ENCODE measurements at regions not wholly inside any gene's neighbourhood (a gene's known extent, or its start where the extent isn't known, plus 50 kb on each side); places are given as distances from the start of the nearest gene placed in this dataset.

DNA sequence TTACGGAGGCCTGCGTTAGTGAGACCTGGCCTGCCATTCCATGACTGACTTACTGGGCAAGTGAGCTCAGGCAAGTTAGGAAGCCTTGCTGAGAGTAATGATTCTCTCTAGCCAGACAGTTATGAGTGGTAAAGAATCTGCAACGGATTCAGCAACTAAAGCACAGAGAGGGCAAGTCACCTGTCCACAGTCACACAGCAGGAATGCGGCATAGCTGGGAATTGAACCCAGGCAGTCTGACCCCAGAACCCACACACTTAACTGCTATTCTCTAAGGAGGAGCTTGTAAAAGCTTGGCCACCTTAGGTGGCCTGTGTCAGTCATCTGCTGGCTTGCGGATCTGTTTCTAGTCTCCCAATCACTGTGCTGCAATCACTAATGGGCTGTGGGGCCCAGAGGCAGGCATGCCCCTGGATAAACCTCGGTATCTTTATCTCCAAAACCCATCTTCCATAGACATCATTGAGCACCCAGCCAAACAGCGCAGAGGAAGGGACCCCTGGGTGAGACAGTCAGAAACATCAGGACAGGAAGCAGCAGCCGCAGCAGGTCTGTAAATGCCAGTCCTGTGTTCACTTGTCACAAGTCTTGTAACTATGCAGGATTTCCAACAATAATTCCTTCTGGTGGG, 215.9 kb upstream of the KCNG1 start:
- no peaks in the 10 kb centered on the region for H3K4me1 ChIP-seq (ENCODE audit: low read length)
- no peak overlapping the region for H3K4me2 ChIP-seq (ENCODE audit: low read depth, low read length)
- no peaks in the 10 kb centered on the region for H4K20me1 ChIP-seq (ENCODE audit: insufficient read depth, low read length)
- no peak overlapping the region for H3K27ac ChIP-seq (ENCODE audit: low read length)
- no peak overlapping the region for H3K9ac ChIP-seq (ENCODE audit: low read length)
- TF ChIP-seq EZH2phosphoT487 (IDR thresholded peaks at IDR 0.05; ENCODE audit: low read length), result no peak
- TF ChIP-seq EZH2 (optimal IDR thresholded peaks at IDR 0.05; ENCODE audit: low read depth, low read length), result no peak
- TF ChIP-seq, protein P1, sequence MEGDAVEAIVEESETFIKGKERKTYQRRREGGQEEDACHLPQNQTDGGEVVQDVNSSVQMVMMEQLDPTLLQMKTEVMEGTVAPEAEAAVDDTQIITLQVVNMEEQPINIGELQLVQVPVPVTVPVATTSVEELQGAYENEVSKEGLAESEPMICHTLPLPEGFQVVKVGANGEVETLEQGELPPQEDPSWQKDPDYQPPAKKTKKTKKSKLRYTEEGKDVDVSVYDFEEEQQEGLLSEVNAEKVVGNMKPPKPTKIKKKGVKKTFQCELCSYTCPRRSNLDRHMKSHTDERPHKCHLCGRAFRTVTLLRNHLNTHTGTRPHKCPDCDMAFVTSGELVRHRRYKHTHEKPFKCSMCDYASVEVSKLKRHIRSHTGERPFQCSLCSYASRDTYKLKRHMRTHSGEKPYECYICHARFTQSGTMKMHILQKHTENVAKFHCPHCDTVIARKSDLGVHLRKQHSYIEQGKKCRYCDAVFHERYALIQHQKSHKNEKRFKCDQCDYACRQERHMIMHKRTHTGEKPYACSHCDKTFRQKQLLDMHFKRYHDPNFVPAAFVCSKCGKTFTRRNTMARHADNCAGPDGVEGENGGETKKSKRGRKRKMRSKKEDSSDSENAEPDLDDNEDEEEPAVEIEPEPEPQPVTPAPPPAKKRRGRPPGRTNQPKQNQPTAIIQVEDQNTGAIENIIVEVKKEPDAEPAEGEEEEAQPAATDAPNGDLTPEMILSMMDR (IDR thresholded peaks at IDR 0.05; ENCODE audit: low read length), result no peak
- H3K4me3 ChIP-seq (ENCODE audit: low read length), result no peak overlapping the region
- no peaks in the 10 kb centered on the region for H3K79me2 ChIP-seq (ENCODE audit: low read length)
- no peaks in the 10 kb centered on the region for H3K9me3 ChIP-seq (replicated peaks; ENCODE audit: insufficient read depth, low read length)
- DNase-seq, result no peak
- H3K9me2 ChIP-seq (replicated peaks; ENCODE audit: insufficient read depth, low read length), result no peaks in the 10 kb centered on the region
- no peaks in the 10 kb centered on the region for H3F3A ChIP-seq (ENCODE audit: insufficient read depth, low read length)
- no peak overlapping the region for H2AFZ ChIP-seq (ENCODE audit: low read length)
- H3K36me3 ChIP-seq (replicated peaks; ENCODE audit: insufficient read depth, low read length), result no peaks in the 10 kb centered on the region
- no peaks in the 10 kb centered on the region for H3K27me3 ChIP-seq (replicated peaks; ENCODE audit: insufficient read depth, low read length)

DNA sequence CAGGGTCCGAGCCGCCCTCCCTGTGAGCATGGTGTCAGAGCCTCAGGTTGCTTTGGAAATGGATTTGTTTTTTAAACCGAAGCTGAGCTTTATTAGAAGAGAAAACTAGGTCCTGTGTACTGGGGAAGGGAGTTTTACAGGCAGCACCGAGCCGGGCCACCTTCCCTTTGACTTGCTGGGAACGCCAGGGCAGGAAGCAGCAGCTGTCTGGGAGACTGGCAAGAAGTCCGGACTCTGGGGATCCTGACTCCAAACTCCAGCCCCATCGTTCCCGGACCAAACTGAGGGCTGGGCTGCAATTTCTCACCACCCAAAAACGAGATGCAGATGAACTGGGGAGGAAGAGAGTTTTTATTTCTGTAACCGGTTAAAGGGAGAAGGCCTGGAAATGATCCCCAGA, 214.9 kb upstream of the KCNG1 start:
- Histone ChIP-seq H3K9ac (ENCODE audit: low read length) (no peak overlapping the region), H3F3A (ENCODE audit: insufficient read depth, low read length) (no peaks in the 10 kb centered on the region), H3K4me2 (ENCODE audit: low read depth, low read length) (no peak overlapping the region), H3K27ac (ENCODE audit: low read length) (no peak overlapping the region), H3K9me2 (replicated peaks; ENCODE audit: insufficient read depth, low read length) (no peaks in the 10 kb centered on the region), H3K27me3 (replicated peaks; ENCODE audit: insufficient read depth, low read length) (no peaks in the 10 kb centered on the region), H3K36me3 (replicated peaks; ENCODE audit: insufficient read depth, low read length) (no peaks in the 10 kb centered on the region), H3K4me3 (ENCODE audit: low read length) (no peak overlapping the region), H4K20me1 (ENCODE audit: insufficient read depth, low read length) (no peaks in the 10 kb centered on the region), H3K4me1 (ENCODE audit: low read length) (no peaks in the 10 kb centered on the region), H2AFZ (ENCODE audit: low read length) (no peak overlapping the region), H3K9me3 (replicated peaks; ENCODE audit: insufficient read depth, low read length) (no peaks in the 10 kb centered on the region), H3K79me2 (ENCODE audit: low read length) (no peaks in the 10 kb centered on the region)
- no peak for DNase-seq
- TF ChIP-seq EZH2 (optimal IDR thresholded peaks at IDR 0.05; ENCODE audit: low read depth, low read length), result no peak
- TF ChIP-seq EZH2phosphoT487 (IDR thresholded peaks at IDR 0.05; ENCODE audit: low read length), result no peak
- TF ChIP-seq, protein P1 (IDR thresholded peaks at IDR 0.05; ENCODE audit: low read length), result no peak

DNA sequence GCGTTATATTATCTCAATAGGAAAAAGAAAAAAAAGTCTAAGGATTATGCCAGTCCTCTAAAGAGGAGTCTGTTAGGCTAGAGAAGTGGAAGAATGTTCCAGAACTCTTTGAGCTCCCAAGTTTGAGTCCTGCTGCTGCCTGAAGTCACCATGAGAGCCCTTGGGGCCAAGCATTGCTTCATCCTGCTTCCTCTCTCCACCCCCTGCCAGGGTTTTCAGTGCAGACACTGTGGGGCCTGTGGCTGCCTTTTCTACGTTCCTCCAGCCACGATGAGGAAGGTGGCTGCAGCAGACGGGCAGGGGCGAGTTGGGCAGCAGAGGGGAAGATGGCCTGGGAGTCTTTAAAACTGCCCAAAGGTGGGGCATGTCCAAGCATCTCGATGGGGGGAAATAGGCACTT, 214.4 kb upstream of the KCNG1 start:
- H3K9me3 ChIP-seq (replicated peaks; ENCODE audit: insufficient read depth, low read length), result no peaks in the 10 kb centered on the region
- DNase-seq, result no peak
- no peaks in the 10 kb centered on the region for H3K79me2 ChIP-seq (ENCODE audit: low read length)
- H3K27me3 ChIP-seq (replicated peaks; ENCODE audit: insufficient read depth, low read length), result no peaks in the 10 kb centered on the region
- H3K36me3 ChIP-seq (replicated peaks; ENCODE audit: insufficient read depth, low read length), result no peaks in the 10 kb centered on the region
- H3K9ac ChIP-seq (ENCODE audit: low read length), result no peak overlapping the region
- no peak for TF ChIP-seq EZH2 (optimal IDR thresholded peaks at IDR 0.05; ENCODE audit: low read depth, low read length)
- TF ChIP-seq, protein P1 (IDR thresholded peaks at IDR 0.05; ENCODE audit: low read length), result no peak
- no peak for TF ChIP-seq EZH2phosphoT487 (IDR thresholded peaks at IDR 0.05; ENCODE audit: low read length)
- H3K27ac ChIP-seq (ENCODE audit: low read length), result no peak overlapping the region
- no peaks in the 10 kb centered on the region for H4K20me1 ChIP-seq (ENCODE audit: insufficient read depth, low read length)
- H3K9me2 ChIP-seq (replicated peaks; ENCODE audit: insufficient read depth, low read length), result no peaks in the 10 kb centered on the region
- H3F3A ChIP-seq (ENCODE audit: insufficient read depth, low read length), result no peaks in the 10 kb centered on the region
- no peak overlapping the region for H2AFZ ChIP-seq (ENCODE audit: low read length)
- no peak overlapping the region for H3K4me2 ChIP-seq (ENCODE audit: low read depth, low read length)
- no peaks in the 10 kb centered on the region for H3K4me1 ChIP-seq (ENCODE audit: low read length)
- H3K4me3 ChIP-seq (ENCODE audit: low read length), result no peak overlapping the region
